Body of pancreas (tissue), 4 donors: ENCODE measurements at regions not wholly inside any gene's neighbourhood (a gene's known extent, or its start where the extent isn't known, plus 50 kb on each side); places are given as distances from the start of the nearest gene placed in this dataset.

Experiments used
- ATAC-seq: fragments of 150-250 bp; one replicate; pipeline ENCODE4 v1.9.1; 2016
- DNase-seq, 4 donors: peaks; one replicate each; pipeline ENCODE4 v3.0.0-alpha.2; 2019
- H3K27ac ChIP-seq, 4 donors: fragments of 200-600 bp; sonication (generic); 1 replicate in 3 of 4; 2 replicates in 1 of 4; pipeline versions ENCODE4 v1.5.1 to v1.6.1; 2016 to 2019; ENCODE audit warnings: mild to moderate bottlenecking in 1 of 4, mixed read lengths in 1 of 4, moderate library complexity in 1 of 4
- H3K27me3 ChIP-seq, 2 donors: fragments of 200-600 bp; sonication (generic); one replicate each; pipeline ENCODE4 v1.6.0; 2016; ENCODE audit warnings: mild to moderate bottlenecking in 1 of 2
- H3K36me3 ChIP-seq, 2 donors: fragments of 200-600 bp; sonication (generic); replicated peaks in 1 of 2; 2 replicates each; pipeline ENCODE4 v1.5.1; 2016; ENCODE audit warnings: low read depth in 2 of 2; ENCODE audit not compliant: insufficient read depth in 1 of 2
- H3K4me1 ChIP-seq: fragments of 200-600 bp; sonication (generic); one replicate; pipeline ENCODE4 v1.6.0; 2016
- H3K4me3 ChIP-seq, 2 donors: fragments of 200-600 bp; sonication (generic); 1 replicate in 1 of 2; 2 replicates in 1 of 2; pipeline ENCODE4 v1.5.1; 2016 to 2019
- H3K9me3 ChIP-seq, 3 donors: fragments of 200-600 bp; sonication (generic); 1 replicate in 2 of 3; 2 replicates in 1 of 3; pipeline ENCODE4 v1.5.1; 2016
- POLR2A ChIP-seq, 3 donors: fragments of 450-650 bp; IDR thresholded peaks; one replicate each; pipeline ENCODE4 v1.6.1; 2016; ENCODE audit warnings: antibody characterized with exemption in 3 of 3, mild to moderate bottlenecking in 2 of 3
- WGBS, 2 donors: methylation state at CpG; one replicate each; pipeline ENCODE4 v1.1.5; 2017; 5-methylcytosine and 5-hydroxymethylcytosine counted together
- intact Hi-C: fragments of 100-400 bp; cut with DNase I; formaldehyde crosslinking; loops from one replicate; pipeline ENCODE4 v1.15.1; 2023
- TF ChIP-seq, protein P1 (sequence below), 7 experiments: fragments of 450-650 bp in 4 of 7; fragments of 200-600 bp in 3 of 7; sonication (generic) in 3 of 7; IDR thresholded peaks; one replicate each; pipeline ENCODE4 v1.5.1; 2016 to 2019; ENCODE audit warnings: antibody characterized with exemption in 7 of 7

GRCh38 chr12:58346032-58346632 lies 404.8 kb downstream of the ATP23 start:
- H3K27me3 ChIP-seq = no peaks in the 10 kb centered on the region
- TF ChIP-seq, protein P1, sequence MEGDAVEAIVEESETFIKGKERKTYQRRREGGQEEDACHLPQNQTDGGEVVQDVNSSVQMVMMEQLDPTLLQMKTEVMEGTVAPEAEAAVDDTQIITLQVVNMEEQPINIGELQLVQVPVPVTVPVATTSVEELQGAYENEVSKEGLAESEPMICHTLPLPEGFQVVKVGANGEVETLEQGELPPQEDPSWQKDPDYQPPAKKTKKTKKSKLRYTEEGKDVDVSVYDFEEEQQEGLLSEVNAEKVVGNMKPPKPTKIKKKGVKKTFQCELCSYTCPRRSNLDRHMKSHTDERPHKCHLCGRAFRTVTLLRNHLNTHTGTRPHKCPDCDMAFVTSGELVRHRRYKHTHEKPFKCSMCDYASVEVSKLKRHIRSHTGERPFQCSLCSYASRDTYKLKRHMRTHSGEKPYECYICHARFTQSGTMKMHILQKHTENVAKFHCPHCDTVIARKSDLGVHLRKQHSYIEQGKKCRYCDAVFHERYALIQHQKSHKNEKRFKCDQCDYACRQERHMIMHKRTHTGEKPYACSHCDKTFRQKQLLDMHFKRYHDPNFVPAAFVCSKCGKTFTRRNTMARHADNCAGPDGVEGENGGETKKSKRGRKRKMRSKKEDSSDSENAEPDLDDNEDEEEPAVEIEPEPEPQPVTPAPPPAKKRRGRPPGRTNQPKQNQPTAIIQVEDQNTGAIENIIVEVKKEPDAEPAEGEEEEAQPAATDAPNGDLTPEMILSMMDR (IDR thresholded peaks at IDR 0.05) = peak; percentile 47 to 90 (median 76)
- TF ChIP-seq POLR2A (IDR thresholded peaks at IDR 0.05) = no peak
- H3K4me1 ChIP-seq = no peaks in the 10 kb centered on the region
- 35 to 38% methylated on average over 7 of the region's 7 CpGs for WGBS, 2 donors
- DNase-seq (no peak), ATAC-seq (peak; percentile 48)
- H3K27ac ChIP-seq = no peak overlapping the region
- no peaks in the 10 kb centered on the region for H3K36me3 ChIP-seq
- no peak overlapping the region for H3K4me3 ChIP-seq
- H3K9me3 ChIP-seq = peaks cover 0 to 8% (median 0%) of the 10 kb centered on the region in 3 donors
- intact Hi-C loops = loop anchor here (10.0 kb wide), 1 partner anchor 809 kb away; no protein-coding TSS in a partner anchor

- DNase-seq = no peak
- intact Hi-C loops = loop anchor here (10.0 kb wide), 1 partner anchor 808 kb away; no protein-coding TSS in a partner anchor
- WGBS, 2 donors = 75 to 81% methylated on average over 2 of the region's 2 CpGs
- Histone ChIP-seq H3K4me1 (no peaks in the 10 kb centered on the region), H3K27me3 (no peaks in the 10 kb centered on the region), H3K4me3 (no peak overlapping the region), H3K9me3 (peaks cover 0 to 8% (median 0%) of the 10 kb centered on the region in 3 donors), H3K27ac (no peak overlapping the region), H3K36me3 (no peaks in the 10 kb centered on the region)
- ATAC-seq = no peak
- TF ChIP-seq, protein P1 (IDR thresholded peaks at IDR 0.05) = no peak
- no peak for TF ChIP-seq POLR2A (IDR thresholded peaks at IDR 0.05)
These were observed 405.8 kb downstream of the ATP23 start for GRCh38 chr12:58347188-58347587.

DNA sequence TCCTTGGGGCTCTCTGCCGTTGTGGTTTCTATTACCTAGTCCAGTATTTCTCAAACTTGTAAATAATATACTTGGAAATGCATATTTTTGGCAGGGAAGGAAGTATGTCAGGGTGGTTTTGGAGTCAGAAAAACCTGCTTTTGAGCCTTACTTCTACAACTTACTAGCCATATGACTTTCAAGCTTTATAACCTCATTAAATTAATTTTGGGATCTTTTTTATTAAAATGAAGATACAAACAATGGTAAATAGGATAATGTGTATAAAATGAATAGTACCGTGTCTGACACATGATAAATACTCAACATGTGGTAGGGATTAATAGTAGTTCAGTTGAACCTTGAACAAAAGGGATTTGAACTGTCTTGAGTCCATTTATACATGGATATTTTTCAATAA lies 406.3 kb downstream of the ATP23 start:
- no peaks in the 10 kb centered on the region for H3K36me3 ChIP-seq
- ATAC-seq = no peak
- no peak overlapping the region for H3K27ac ChIP-seq
- no peak overlapping the region for H3K4me3 ChIP-seq
- no peak for TF ChIP-seq POLR2A (IDR thresholded peaks at IDR 0.05)
- TF ChIP-seq, protein P1 (IDR thresholded peaks at IDR 0.05) = no peak
- no peaks in the 10 kb centered on the region for H3K27me3 ChIP-seq
- no peaks in the 10 kb centered on the region for H3K4me1 ChIP-seq
- no peak for DNase-seq
- intact Hi-C loops = loop anchor here (10.0 kb wide), 1 partner anchor 807 kb away; no protein-coding TSS in a partner anchor
- H3K9me3 ChIP-seq = peaks cover 0 to 8% (median 0%) of the 10 kb centered on the region in 3 donors
- 58 to 69% methylated on average over 2 of the region's 2 CpGs for WGBS, 2 donors

GRCh38 chr12:58349161-58349560 lies 407.8 kb downstream of the ATP23 start:
- intact Hi-C loops = loop anchor here (10.0 kb wide), 1 partner anchor 806 kb away; no protein-coding TSS in a partner anchor
- Histone ChIP-seq H3K9me3 (peaks cover 0 to 8% (median 0%) of the 10 kb centered on the region in 3 donors), H3K4me1 (no peaks in the 10 kb centered on the region), H3K27ac (no peak overlapping the region), H3K27me3 (no peaks in the 10 kb centered on the region), H3K4me3 (no peak overlapping the region), H3K36me3 (no peaks in the 10 kb centered on the region)
- TF ChIP-seq, protein P1 (IDR thresholded peaks at IDR 0.05) = no peak
- TF ChIP-seq POLR2A (IDR thresholded peaks at IDR 0.05) = no peak
- DNase-seq (no peak), ATAC-seq (no peak)
- 8 to 10% methylated on average over 2 of the region's 2 CpGs for WGBS, 2 donors

DNA sequence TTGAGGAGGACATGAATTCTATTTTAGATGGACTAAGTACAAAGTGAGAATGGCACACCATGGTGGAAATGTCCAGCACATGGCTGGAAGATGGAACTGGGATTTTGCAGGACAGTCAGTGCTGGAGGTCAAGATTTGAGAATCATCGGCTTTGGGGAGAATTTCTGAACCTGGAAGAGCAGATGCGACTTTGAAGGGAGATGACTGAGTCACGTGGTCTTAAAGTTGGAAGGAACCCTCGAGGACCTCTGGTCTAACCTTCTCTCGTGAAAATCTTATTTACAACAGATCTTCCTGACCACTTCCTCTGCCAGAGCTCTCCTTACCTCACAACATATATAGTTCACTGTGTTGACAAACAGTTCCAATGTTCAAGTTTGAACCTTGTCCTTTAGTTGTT lies 415.4 kb downstream of the ATP23 start:
- Histone ChIP-seq H3K27ac (no peak overlapping the region), H3K27me3 (no peaks in the 10 kb centered on the region), H3K36me3 (no peaks in the 10 kb centered on the region), H3K4me3 (no peak overlapping the region), H3K4me1 (no peaks in the 10 kb centered on the region), H3K9me3 (no peaks in the 10 kb centered on the region)
- TF ChIP-seq POLR2A (IDR thresholded peaks at IDR 0.05) = no peak
- TF ChIP-seq, protein P1 (IDR thresholded peaks at IDR 0.05) = no peak
- intact Hi-C loops = no loop called here
- no peak for DNase-seq
- WGBS, 2 donors = 68 to 82% methylated on average over 5 of the region's 5 CpGs
- ATAC-seq = no peak
